Lower lobe of right lung (tissue), 2 donors: ENCODE measurements at regions not wholly inside any gene's neighbourhood (a gene's known extent, or its start where the extent isn't known, plus 50 kb on each side); places are given as distances from the start of the nearest gene placed in this dataset.

Source experiments
- ATAC-seq, 2 donors: fragments of 200-7000 bp; cut with Tn5 transposase; one replicate each; pipeline ENCODE4 v1.9.1; 2020 to 2022; ENCODE audit warnings: mild to moderate bottlenecking in 2 of 2, moderate library complexity in 2 of 2
- DNase-seq: peaks from one replicate; pipeline ENCODE4 v3.0.0-alpha.2; 2020
- H3K27ac ChIP-seq: fragments of 200-600 bp; one replicate; pipeline ENCODE4 v1.8.0; 2022
- H3K27me3 ChIP-seq: fragments of 200-600 bp; one replicate; pipeline ENCODE4 v1.8.0; 2022; ENCODE audit warnings: low read depth
- H3K36me3 ChIP-seq: fragments of 200-600 bp; one replicate; pipeline ENCODE4 v1.8.0; 2022; ENCODE audit warnings: mild to moderate bottlenecking
- H3K4me1 ChIP-seq: fragments of 200-600 bp; one replicate; pipeline ENCODE4 v1.8.0; 2022
- H3K4me3 ChIP-seq: fragments of 200-600 bp; one replicate; pipeline ENCODE4 v1.8.0; 2022; ENCODE audit warnings: mild to moderate bottlenecking
- H3K9me3 ChIP-seq: fragments of 200-600 bp; one replicate; pipeline ENCODE4 v1.8.0; 2022
- CTCF ChIP-seq: fragments of 200-600 bp; IDR thresholded peaks from one replicate; pipeline ENCODE4 v1.8.0; 2022; ENCODE audit warnings: antibody characterized with exemption, mild to moderate bottlenecking
- intact Hi-C: fragments of 100-400 bp; cut with DNase I; formaldehyde crosslinking; loops from one replicate; pipeline ENCODE4 v1.11.0; 2022
- donor health status: DM: no; HTN: yes; CAD: no; lungs with severe emphysema.

- intact Hi-C loops = no loop called here
- no peak for ATAC-seq
- Histone ChIP-seq H3K27me3 (peaks cover 13% of the 10 kb centered on the region), H3K4me1 (no peaks in the 10 kb centered on the region), H3K36me3 (no peaks in the 10 kb centered on the region), H3K4me3 (no peak overlapping the region), H3K9me3 (no peaks in the 10 kb centered on the region), H3K27ac (no peak overlapping the region)
- DNase-seq = no peak
- no peak for TF ChIP-seq CTCF
Observed at GRCh38 chr5:3122216-3122615, 370.7 kb upstream of the IRX2 start.

GRCh38 chr5:3121813-3122212 is 370.3 kb upstream of the IRX2 start:
- intact Hi-C loops = no loop called here
- no peaks in the 10 kb centered on the region for H3K4me1 ChIP-seq
- TF ChIP-seq CTCF = no peak
- no peaks in the 10 kb centered on the region for H3K36me3 ChIP-seq
- ATAC-seq (no peak), DNase-seq (no peak)
- no peak overlapping the region for H3K27ac ChIP-seq
- peaks cover 13% of the 10 kb centered on the region for H3K27me3 ChIP-seq
- H3K4me3 ChIP-seq = no peak overlapping the region
- H3K9me3 ChIP-seq = no peaks in the 10 kb centered on the region

- H3K9me3 ChIP-seq = no peaks in the 10 kb centered on the region
- DNase-seq = no peak
- H3K36me3 ChIP-seq = no peaks in the 10 kb centered on the region
- H3K27ac ChIP-seq = no peak overlapping the region
- no peaks in the 10 kb centered on the region for H3K4me1 ChIP-seq
- TF ChIP-seq CTCF = no peak
- intact Hi-C loops = no loop called here
- peaks cover 13% of the 10 kb centered on the region for H3K27me3 ChIP-seq
- ATAC-seq = no peak
- H3K4me3 ChIP-seq = no peak overlapping the region
Observed at GRCh38 chr5:3120028-3120427, 368.6 kb upstream of the IRX2 start.

GRCh38 chr5:3119435-3119834 is 368.0 kb upstream of the IRX2 start:
- no peak for ATAC-seq
- Histone ChIP-seq H3K27ac (no peak overlapping the region), H3K27me3 (peaks cover 13% of the 10 kb centered on the region), H3K9me3 (no peaks in the 10 kb centered on the region), H3K4me1 (no peaks in the 10 kb centered on the region), H3K36me3 (no peaks in the 10 kb centered on the region), H3K4me3 (no peak overlapping the region)
- intact Hi-C loops = no loop called here
- DNase-seq = no peak
- no peak for TF ChIP-seq CTCF

GRCh38 chr5:3118340-3118739 is 366.9 kb upstream of the IRX2 start:
- no peaks in the 10 kb centered on the region for H3K9me3 ChIP-seq
- H3K27me3 ChIP-seq = peaks cover 13% of the 10 kb centered on the region
- H3K27ac ChIP-seq = no peak overlapping the region
- no peak for TF ChIP-seq CTCF
- no peak overlapping the region for H3K4me3 ChIP-seq
- no peak for ATAC-seq
- intact Hi-C loops = no loop called here
- no peak for DNase-seq
- no peaks in the 10 kb centered on the region for H3K36me3 ChIP-seq
- H3K4me1 ChIP-seq = no peaks in the 10 kb centered on the region

- no peak for TF ChIP-seq CTCF
- Histone ChIP-seq H3K27me3 (peaks cover 8% of the 10 kb centered on the region), H3K27ac (no peak overlapping the region), H3K36me3 (no peaks in the 10 kb centered on the region), H3K4me1 (no peaks in the 10 kb centered on the region), H3K4me3 (no peak overlapping the region), H3K9me3 (no peaks in the 10 kb centered on the region)
- DNase-seq (no peak), ATAC-seq (no peak)
- intact Hi-C loops = no loop called here
Observed at GRCh38 chr5:3116366-3116765, 364.9 kb upstream of the IRX2 start.
